ENCODE measurements at regions not wholly inside any gene's neighbourhood (a gene's known extent, or its start where the extent isn't known, plus 50 kb on each side); places are given as distances from the start of the nearest gene placed in this dataset.
"Not testable (repeated sequence)": the region's sequence is repeated elsewhere in the genome, so short reads cannot be mapped to it uniquely, and the experiment has no call there.

GRCh38 chr12:131247875-131248274 is 294.2 kb downstream of the ADGRD1 start:
- POLR2A ChIA-PET (ENCODE audit: partially characterized antibody); CTCF ChIA-PET (ENCODE audit: partially characterized antibody); FAIRE-seq: not testable (repeated sequence)

More at GRCh38 chr12:131247875-131248274, 294.2 kb downstream of the ADGRD1 start:
- 81% methylated on average over 6 of the region's 6 CpGs; no CpG with 5 or more reads in 1 of the 2 experiments for WGBS, 2 experiments (ENCODE audit: extremely low coverage in 1 of 2, insufficient coverage in 1 of 2, insufficient read length in 1 of 2, insufficient replicate concordance in 2 of 2, low coverage in 1 of 2, low lambda C conversion rate in 2 of 2, missing lambda C conversion rate in 1 of 2)
- not testable (repeated sequence) for H2BK12ac ChIP-seq (ENCODE audit: low read depth, low read length); DNase-seq (ENCODE audit: low read depth in 1 of 2, low spot score in 2 of 2); H3K4me3 ChIP-seq (ENCODE audit: extremely low read depth in 1 of 4, insufficient read depth in 2 of 4, low read depth in 3 of 4, low read length in 4 of 4); H3K4ac ChIP-seq (replicated peaks; ENCODE audit: insufficient read length, low read depth, low read length); H4K8ac ChIP-seq (ENCODE audit: extremely low read depth, insufficient read depth, low read length); H3K36me3 ChIP-seq (ENCODE audit: control insufficient read depth in 2 of 4, insufficient read depth in 4 of 4, low read length in 3 of 4); H3K56ac ChIP-seq (replicated peaks; ENCODE audit: insufficient read length, low read depth, low read length); H3K18ac ChIP-seq (ENCODE audit: extremely low read depth, low read length); H4K20me1 ChIP-seq (replicated peaks in 1 of 2; ENCODE audit: control insufficient read depth in 1 of 2, insufficient read depth in 2 of 2, low read length in 2 of 2); H3K23ac ChIP-seq (ENCODE audit: insufficient read length); H2BK20ac ChIP-seq (ENCODE audit: low read length); H3K23me2 ChIP-seq (ENCODE audit: low read depth, low read length); H3K4me1 ChIP-seq (replicated peaks in 1 of 4; ENCODE audit: control insufficient read depth in 3 of 4, insufficient read depth in 4 of 4, low read length in 3 of 4); H2BK5ac ChIP-seq (ENCODE audit: low read depth, low read length); H3K27ac ChIP-seq (ENCODE audit: low read depth, low read length); H3K14ac ChIP-seq (ENCODE audit: insufficient read length); H3K79me2 ChIP-seq (ENCODE audit: control insufficient read depth in 1 of 2, insufficient read depth in 2 of 2, low read length in 2 of 2); H2BK120ac ChIP-seq (replicated peaks; ENCODE audit: low read depth, low read length); H3K79me1 ChIP-seq (ENCODE audit: low read depth, low read length); H2BK15ac ChIP-seq (ENCODE audit: low read length); H3K4me2 ChIP-seq (ENCODE audit: insufficient read depth in 1 of 2, low read depth in 2 of 2, low read length in 2 of 2); H2AFZ ChIP-seq (ENCODE audit: low read length); H3K9ac ChIP-seq (replicated peaks in 1 of 4; ENCODE audit: extremely low read depth in 1 of 4, low read depth in 3 of 4, low read length in 3 of 4); H3K27me3 ChIP-seq (replicated peaks in 1 of 4; ENCODE audit: control insufficient read depth in 3 of 4, extremely low read depth in 1 of 4, insufficient read depth in 3 of 4, low read length in 3 of 4); H2AK5ac ChIP-seq (ENCODE audit: low read depth, low read length); H4K91ac ChIP-seq (replicated peaks; ENCODE audit: insufficient read length, low read length); H4K5ac ChIP-seq (ENCODE audit: insufficient read length, low read depth, low read length)
- peaks cover 7 to 11% of the 10 kb centered on the region in 2 experiments; a peak in 3 of 4 replicates for H3K9me3 ChIP-seq (ENCODE audit: insufficient read depth in 2 of 2, low read depth in 1 of 2, low read length in 1 of 2)

Data from H1 (cell line).